ENCODE measurements at regions not wholly inside any gene's neighbourhood (a gene's known extent, or its start where the extent isn't known, plus 50 kb on each side); places are given as distances from the start of the nearest gene placed in this dataset.

- no peak overlapping the region for H3K27ac ChIP-seq (ENCODE audit: low read depth in 2 of 2, low read length in 2 of 2)
- no peak for FAIRE-seq
- no peak for TF ChIP-seq CTCF (IDR thresholded peaks at IDR 0.05; ENCODE audit: borderline replicate concordance, extremely low read depth, insufficient read depth)
- no peaks in the 10 kb centered on the region for H3K36me3 ChIP-seq (ENCODE audit: control insufficient read depth in 2 of 3, insufficient read depth in 3 of 3, low read length in 3 of 3)
- H3K9ac ChIP-seq (ENCODE audit: low read length in 3 of 3), result no peak overlapping the region
- H3K4me3 ChIP-seq (ENCODE audit: low read length in 3 of 3), result no peak overlapping the region
- DNase-seq, result no peak
- H3K4me1 ChIP-seq (ENCODE audit: control insufficient read depth in 2 of 3, insufficient read depth in 2 of 3, low read depth in 1 of 3, low read length in 3 of 3), result no peaks in the 10 kb centered on the region
- H3K9me3 ChIP-seq (ENCODE audit: control insufficient read depth in 2 of 3, insufficient read depth in 1 of 3, low read length in 3 of 3), result no peaks in the 10 kb centered on the region
- intact Hi-C loops (cut with DNase I), result no loop called here
- no peaks in the 10 kb centered on the region for H3K27me3 ChIP-seq (ENCODE audit: control insufficient read depth, insufficient read depth, low read length)
These were observed 104.2 kb upstream of the AGAP1 start for GRCh38 chr2:235389626-235390025.

GRCh38 chr2:235390108-235390815 lies 103.6 kb upstream of the AGAP1 start:
- no peak overlapping the region for H3K9ac ChIP-seq (ENCODE audit: low read length in 3 of 3)

GRCh38 chr2:235390816-235391194 lies 103.0 kb upstream of the AGAP1 start:
- intact Hi-C loops (cut with DNase I), result no loop called here
- TF ChIP-seq CTCF (IDR thresholded peaks at IDR 0.05; ENCODE audit: borderline replicate concordance, extremely low read depth, insufficient read depth), result no peak
- no peaks in the 10 kb centered on the region for H3K36me3 ChIP-seq (ENCODE audit: control insufficient read depth in 2 of 3, insufficient read depth in 3 of 3, low read length in 3 of 3)
- H3K27ac ChIP-seq (ENCODE audit: low read depth in 2 of 2, low read length in 2 of 2), result no peak overlapping the region
- no peak overlapping the region for H3K4me3 ChIP-seq (ENCODE audit: low read length in 3 of 3)
- H3K9ac ChIP-seq (ENCODE audit: low read length in 3 of 3), result no peak overlapping the region
- no peaks in the 10 kb centered on the region for H3K9me3 ChIP-seq (ENCODE audit: control insufficient read depth in 2 of 3, insufficient read depth in 1 of 3, low read length in 3 of 3)
- no peak for DNase-seq
- no peak for FAIRE-seq
- no peaks in the 10 kb centered on the region for H3K27me3 ChIP-seq (ENCODE audit: control insufficient read depth, insufficient read depth, low read length)
- H3K4me1 ChIP-seq (ENCODE audit: control insufficient read depth in 2 of 3, insufficient read depth in 2 of 3, low read depth in 1 of 3, low read length in 3 of 3), result no peaks in the 10 kb centered on the region

More at GRCh38 chr2:235390108-235390815, 103.6 kb upstream of the AGAP1 start:
- H3K9me3 ChIP-seq (ENCODE audit: control insufficient read depth in 2 of 3, insufficient read depth in 1 of 3, low read length in 3 of 3), result no peaks in the 10 kb centered on the region
- no peaks in the 10 kb centered on the region for H3K36me3 ChIP-seq (ENCODE audit: control insufficient read depth in 2 of 3, insufficient read depth in 3 of 3, low read length in 3 of 3)
- intact Hi-C loops (cut with DNase I), result no loop called here
- H3K27ac ChIP-seq (ENCODE audit: low read depth in 2 of 2, low read length in 2 of 2), result no peak overlapping the region
- no peak overlapping the region for H3K4me3 ChIP-seq (ENCODE audit: low read length in 3 of 3)
- no peaks in the 10 kb centered on the region for H3K4me1 ChIP-seq (ENCODE audit: control insufficient read depth in 2 of 3, insufficient read depth in 2 of 3, low read depth in 1 of 3, low read length in 3 of 3)
- DNase-seq, result no peak
- TF ChIP-seq CTCF (IDR thresholded peaks at IDR 0.05; ENCODE audit: borderline replicate concordance, extremely low read depth, insufficient read depth), result no peak
- no peak for FAIRE-seq
- no peaks in the 10 kb centered on the region for H3K27me3 ChIP-seq (ENCODE audit: control insufficient read depth, insufficient read depth, low read length)
